GM19035 (cell line): ENCODE measurements at regions not wholly inside any gene's neighbourhood (a gene's known extent, or its start where the extent isn't known, plus 50 kb on each side); places are given as distances from the start of the nearest gene placed in this dataset.
"Not testable (repeated sequence)": the region's sequence is repeated elsewhere in the genome, so short reads cannot be mapped to it uniquely, and the experiment has no call there.

Source experiments
- ATAC-seq: cut with Tn5 transposase; IDR thresholded peaks from one replicate; pipeline ENCODE4 v1.9.1; 2021; ENCODE audit not compliant: unreplicated experiment

DNA sequence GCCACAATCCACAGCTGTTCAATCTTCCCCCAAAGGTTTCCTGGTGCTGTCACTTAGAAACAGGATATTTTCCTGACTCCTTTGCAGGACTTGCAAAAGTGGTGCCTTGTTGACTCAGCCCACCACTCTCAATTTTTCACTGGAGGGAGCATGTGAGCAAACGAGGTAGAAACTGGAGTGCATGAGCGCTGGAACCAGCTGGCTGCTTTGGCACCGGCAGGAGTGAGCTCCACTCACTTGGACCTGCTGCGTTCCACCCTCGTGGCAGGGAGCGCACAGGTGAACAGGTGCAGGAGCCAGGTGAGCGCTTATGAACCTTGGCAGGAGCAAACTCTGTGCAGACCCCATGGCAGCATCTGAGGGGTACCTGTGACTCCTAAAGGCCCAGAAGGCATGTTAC lies 364.1 kb upstream of the RORB start:
- ATAC-seq = no peak

DNA sequence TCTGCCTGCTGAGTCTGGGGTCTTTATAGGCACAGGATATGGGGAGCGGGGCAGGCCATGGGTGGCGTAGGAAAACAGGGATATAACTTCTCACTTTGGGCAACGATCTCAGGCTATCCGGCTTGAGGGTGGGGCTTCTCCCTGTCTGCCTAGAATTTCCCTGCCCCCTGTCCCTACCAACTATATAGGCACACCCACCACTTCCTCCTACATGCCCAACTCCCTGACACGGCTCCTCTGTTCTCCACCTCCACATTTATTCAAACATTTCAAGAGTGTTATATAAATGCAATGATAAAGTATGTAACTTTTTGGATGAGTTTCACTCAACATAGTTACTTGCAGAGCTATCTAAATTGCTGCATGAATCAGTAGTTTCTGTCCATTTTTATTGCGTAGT lies 363.2 kb upstream of the RORB start:
- no peak for ATAC-seq

DNA sequence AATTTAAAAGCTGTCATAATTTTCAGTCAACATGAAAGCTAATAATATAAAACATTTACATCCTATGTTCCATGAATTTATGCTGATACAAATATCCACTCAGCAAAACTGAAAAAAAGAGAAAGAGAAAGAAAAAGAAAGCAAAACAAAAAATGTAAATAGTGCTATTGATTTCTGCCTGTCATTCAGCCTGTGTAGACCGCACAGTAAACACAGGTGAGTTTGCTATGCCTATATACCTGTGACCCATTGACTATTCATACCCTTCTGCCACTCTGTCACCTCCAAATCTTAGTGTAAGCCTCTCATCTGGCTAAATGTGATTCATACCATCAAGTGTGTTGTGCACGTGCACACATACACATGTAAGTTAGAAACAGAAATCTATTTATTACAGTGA lies 359.0 kb upstream of the RORB start:
- ATAC-seq = no peak

DNA sequence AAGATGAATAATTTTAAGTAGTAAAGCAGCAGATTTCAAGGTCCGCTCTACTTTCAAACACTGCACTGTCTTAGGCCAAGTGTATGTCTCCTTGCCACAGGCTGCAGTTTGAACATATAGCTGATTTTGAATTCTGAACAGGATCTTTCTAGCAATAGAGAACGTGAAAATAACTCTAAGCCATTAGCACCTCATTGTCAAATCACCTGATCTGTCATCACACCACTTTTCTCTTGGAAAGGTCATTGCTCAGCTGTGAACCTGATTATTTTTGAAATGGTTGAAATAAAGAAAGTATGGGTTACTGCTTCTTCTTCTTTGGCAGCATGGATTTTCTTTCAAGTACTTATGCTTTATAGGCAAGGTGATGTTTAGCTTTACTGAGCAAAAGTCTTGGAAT lies 357.0 kb upstream of the RORB start:
- ATAC-seq = no peak

DNA sequence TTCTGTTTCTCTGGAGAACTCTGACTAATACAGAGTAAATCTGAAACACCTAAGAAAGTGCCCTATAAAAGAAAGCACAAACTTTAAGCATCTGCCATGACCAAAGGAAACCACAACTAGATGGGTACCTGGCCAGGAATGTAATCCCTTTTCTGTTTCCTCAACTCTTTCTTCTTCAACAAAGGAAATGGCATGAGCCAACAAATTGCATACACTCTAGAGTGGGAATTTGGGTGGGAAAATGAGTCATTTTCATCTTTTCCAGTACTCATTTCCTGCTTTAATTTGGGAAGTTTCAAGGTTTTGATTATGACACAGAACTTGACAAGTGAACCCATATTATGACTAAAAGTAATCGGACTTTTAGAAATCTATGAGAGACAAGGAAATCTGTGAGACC lies 349.2 kb upstream of the RORB start:
- ATAC-seq = no peak

DNA sequence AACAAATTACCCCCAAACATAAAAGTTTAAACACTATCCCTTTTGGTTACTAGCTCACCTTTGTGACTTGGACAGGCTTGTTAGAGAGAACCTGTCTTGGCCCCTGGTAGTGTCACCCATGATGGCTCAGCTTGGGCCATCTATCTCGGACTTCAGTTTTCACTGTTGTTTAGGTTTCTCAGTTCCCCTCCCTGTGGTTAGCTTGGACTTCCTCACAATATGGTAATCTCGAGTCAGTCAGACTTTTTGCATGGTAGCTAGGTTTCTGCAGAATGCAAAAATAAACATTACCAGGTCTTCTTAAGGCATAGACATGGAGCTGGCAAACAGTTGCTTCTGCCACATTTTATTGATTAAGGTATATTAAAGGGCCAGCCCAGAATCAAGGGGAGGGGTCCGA lies 324.3 kb upstream of the RORB start:
- ATAC-seq = peak; percentile 98

DNA sequence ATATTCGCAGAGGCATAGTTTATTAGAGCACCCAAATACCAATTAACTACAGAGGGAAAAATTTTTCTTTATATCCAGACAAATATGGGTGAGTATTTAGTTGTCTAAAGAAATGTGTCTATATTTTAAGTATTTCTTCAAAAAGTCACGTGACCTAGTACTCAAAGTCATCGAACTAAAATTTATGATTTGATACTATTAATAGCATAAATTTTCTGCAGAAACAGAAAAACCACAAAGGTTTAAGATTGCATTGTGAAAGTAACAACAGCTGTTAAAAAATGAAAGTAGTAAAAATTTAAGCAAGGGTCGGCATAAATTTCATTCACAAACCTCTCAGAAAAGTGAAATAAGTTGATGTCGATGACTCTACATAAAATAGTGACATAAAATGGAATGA lies 323.9 kb upstream of the RORB start:
- ATAC-seq = no peak

DNA sequence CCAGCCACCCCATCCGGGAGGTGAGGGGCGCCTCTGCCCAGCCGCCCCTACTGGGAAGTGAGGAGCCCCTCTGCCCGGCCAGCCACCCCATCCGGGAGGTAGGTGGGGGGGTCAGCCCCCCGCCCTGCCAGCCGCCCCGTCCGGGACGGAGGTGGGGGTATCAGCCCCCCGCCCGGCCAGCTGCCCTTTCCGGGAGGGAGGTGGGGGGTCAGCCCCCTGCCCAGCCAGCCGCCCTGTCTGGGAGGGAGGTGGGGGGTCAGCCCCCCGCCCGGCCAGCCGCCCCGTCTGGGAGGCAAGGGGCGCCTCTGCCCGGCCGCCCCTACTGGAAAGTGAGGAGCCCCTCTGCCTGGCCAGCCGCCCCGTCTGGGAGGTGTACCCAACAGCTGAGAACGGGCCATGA lies 299.4 kb upstream of the RORB start:
- not testable (repeated sequence) for ATAC-seq

DNA sequence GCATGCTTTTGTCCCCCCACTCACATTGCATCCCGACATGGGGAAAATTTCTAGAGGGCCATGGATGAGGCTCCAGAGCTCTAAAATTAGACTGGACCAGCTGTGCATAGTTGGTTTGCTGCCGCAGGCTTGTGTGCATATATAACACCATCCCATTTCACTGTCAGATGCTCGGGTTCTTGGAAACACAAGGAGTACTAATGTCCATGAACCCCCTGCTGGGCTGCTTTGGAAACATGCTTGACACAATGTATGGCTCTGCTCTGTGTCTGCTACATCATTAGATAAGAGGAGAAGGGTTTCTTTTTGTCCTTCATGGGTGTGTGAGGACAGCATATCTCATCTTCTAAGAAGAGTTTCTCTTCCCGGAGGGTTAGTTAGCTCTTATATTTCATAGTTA lies 292.1 kb upstream of the RORB start:
- no peak for ATAC-seq

DNA sequence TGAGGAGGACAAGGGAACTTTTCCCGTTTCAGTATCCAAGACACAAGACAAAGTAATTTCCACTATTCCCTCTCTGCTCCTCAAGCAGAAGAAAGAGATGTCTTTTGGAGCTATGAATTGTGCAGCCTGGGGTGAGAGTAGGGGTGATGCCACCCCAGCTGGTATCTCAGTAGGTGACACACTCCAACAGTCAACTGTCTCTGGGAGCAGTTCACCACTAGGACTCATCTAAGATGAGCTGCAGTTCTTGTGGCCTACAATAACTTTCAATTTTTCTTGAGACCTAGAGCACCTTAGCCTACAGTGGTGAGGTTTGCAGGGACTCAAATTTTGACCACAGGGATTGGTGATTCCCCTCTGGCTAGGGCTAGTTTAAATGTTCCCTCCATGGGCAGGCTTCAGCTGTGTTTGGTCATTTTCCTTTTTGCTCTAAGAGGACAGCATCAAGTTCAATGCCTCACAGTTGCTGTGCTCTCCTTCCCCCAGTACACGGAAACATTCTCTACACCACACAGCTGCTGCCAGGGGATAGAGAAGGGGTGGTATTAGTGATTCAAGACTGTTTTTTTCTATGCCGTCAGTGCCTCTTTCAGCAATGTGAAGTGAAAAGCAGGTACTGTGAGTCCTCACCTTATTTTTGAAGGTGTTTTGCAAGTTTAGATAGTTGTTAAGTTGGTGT lies 278.6 kb upstream of the RORB start:
- ATAC-seq = no peak

DNA sequence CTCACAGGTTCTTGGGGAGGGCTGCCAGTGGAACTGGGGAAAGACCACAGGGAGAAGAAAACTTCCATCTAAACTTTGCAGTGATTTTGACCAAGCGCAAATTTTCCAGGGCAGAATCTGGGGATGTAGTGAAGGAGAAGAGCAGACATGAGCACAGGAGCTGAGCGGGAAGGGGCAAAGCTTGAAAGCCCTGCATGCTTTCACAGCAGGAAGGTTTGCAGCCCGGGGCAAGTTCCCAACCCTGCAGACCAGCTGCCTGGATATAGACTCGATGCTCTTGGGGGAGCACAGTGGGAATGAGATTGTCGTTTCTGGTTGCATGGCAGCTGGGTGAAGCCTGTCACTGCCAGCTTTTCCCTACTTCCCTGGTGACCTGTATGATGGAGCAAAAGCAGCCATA lies 276.8 kb upstream of the RORB start:
- no peak for ATAC-seq

DNA sequence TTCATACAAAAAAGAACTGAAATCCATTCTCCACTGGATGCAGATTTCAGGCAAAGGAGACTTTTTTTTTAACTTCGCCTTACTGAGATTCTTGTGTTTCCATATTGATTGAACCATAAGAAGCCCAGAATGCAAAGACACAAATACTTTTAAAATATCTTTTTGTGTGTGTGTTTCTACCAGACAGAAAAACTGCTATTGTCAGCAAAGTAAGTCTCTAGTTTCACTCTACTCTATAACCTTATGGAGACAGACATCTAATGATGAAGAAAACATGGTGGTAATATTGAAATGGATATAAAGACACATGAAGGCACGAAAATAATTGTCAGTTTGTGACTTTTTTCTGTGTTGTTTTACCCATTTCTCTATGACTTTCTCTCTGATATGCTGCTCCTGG lies 260.3 kb upstream of the RORB start:
- ATAC-seq = no peak

DNA sequence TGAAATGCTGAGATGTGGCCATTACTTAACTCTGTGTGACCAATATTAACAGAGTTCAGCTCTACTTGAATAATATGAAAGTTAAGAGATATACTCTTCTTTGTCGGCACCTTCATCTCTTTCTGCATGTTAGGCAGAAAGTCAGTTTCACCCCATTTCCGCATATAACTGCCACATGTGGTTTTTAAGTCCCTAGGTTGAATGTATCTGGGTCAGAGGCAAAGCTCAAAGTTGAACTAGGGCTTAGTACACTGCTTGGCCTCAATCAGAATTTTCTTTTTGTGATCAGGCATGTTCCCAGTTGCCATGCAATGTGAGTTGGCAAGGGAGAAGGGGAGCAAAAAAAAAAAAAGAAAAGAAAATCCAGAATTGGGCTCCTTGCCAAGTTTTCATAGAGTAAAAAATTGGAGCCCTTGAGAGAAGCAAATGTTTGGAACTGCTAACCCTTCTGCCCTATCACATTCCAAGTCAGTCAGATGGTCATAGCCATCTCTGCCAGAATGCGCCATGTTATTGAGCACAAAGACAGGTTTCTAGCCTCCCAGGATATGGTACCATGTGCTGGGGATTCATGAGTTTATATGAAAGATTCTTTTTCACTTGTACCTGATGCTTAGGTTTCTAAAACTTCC lies 251.2 kb upstream of the RORB start:
- no peak for ATAC-seq

DNA sequence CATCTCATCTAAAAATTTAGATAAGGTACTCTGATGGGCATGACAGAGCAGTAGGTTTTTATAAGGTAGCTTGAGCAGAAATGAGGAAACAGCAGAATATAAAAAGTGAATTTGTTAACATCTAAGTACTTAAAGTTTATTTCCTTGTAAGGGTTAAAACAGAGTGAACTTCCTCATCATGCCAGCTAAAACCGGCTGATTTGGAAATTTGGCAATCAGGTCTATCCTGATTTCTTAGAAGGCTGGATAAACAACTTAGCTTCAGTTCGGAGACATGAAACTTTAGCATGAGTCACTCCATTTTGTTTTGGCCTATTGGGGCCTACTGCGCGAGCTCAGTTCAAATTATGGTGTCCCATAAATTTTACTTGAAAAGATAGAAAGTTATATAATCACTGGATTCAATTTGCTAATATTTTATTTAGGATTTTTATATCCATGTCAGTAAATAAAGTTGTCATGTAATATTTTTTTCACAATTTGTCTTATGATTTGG lies 241.6 kb upstream of the RORB start:
- ATAC-seq = no peak

DNA sequence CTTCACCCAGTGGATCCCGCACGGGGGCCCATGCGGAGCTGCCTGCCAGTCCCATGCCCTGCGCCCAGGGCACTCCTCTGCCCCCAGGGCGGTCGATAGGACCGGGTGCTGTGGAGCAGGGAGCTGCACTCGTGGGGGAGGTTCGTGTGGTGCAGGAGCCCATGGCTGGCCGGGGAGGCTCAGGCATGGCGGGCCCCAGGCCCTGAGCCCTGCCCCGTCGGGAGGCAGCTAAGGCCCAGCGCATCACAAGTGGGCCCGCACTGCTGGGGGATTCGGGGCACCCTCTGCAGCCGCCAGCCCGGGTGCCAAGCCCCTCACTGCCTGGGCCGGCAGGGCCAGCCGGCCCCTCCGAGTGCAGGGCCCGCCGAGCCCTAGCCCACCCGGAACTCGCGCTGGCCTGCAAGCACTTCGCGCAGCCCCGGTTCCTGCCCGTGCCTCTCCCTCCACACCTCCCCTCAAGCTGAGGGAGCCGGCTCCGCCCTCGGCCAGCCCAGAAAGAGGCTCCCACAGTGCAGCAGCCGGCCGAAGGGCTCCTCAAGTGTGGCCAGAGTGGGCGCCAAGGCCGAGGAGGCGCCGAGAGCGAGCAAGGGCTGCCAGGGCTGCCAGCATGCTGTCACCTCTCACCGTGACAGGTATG lies 221.1 kb upstream of the RORB start:
- ATAC-seq = no peak

DNA sequence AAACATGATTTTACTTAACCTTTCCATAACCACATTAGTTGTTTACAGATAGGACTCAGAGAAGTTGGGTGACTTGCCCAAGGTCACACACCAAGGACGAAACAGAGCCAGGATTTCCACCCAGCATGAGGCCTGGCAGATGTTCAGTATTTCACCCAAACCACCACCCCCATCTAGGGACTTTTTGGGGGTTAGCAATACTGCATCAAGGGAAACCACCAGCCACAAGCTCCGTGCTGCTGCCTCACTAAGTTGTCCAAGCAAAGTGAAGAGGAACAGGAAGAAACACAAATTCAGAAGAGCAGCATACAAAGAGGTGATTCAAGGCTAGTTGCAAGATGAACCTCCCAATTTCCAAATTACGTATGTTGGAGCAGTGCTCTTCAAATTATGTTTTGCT lies 219.6 kb upstream of the RORB start:
- peak; percentile 94 for ATAC-seq

DNA sequence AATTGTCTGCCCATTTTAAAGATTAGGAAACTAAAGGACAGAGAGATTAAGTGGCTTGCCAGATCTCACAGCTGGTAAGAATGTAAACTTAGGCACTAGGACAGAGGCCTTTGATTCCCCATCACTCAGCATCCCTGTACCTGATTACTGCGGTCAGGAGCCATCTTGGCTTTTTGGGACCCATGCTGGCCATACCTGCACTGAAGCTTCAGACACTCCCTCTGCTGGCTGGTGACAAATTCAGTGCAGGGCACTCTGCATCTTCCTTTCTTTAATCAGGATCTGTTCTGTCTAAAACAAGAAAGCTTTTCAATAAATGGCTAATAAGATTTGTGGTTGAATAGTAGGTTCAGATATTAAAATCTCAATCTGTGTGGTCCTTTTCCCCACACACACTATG lies 215.5 kb upstream of the RORB start:
- ATAC-seq = no peak

DNA sequence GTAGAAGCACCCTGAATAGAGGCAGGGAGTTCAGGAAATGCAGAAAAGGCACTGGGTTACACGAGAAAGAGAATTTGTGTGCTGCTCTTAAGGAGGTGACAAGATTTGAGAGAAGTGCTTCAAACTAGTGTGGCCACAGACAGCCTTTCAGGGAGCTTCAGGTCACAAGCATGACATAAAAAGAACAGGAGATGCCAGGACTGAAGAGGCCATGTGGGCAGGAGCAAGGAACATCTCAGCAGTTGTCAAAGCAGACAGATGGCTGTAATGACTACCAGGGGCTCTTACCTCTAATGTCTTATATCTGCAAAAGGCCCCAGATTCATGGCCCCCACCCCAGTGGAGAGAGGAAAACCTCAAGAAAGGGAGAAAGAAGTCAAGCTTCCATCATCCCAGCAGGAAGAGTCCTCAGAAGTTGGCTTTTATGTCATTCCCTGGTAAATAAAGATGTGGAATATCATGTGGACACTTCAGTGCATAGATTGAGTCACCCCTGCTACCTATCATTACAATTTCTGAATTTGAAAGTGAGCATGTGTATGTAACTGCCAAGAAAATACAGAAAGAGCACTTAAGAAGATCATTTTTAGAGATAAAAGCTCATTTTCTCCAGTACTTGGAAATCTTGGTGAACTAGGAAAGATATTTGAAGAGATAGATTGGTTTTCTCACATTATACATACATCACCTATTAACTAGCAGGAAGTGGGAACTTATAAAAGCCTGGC lies 214.4 kb upstream of the RORB start:
- no peak for ATAC-seq

DNA sequence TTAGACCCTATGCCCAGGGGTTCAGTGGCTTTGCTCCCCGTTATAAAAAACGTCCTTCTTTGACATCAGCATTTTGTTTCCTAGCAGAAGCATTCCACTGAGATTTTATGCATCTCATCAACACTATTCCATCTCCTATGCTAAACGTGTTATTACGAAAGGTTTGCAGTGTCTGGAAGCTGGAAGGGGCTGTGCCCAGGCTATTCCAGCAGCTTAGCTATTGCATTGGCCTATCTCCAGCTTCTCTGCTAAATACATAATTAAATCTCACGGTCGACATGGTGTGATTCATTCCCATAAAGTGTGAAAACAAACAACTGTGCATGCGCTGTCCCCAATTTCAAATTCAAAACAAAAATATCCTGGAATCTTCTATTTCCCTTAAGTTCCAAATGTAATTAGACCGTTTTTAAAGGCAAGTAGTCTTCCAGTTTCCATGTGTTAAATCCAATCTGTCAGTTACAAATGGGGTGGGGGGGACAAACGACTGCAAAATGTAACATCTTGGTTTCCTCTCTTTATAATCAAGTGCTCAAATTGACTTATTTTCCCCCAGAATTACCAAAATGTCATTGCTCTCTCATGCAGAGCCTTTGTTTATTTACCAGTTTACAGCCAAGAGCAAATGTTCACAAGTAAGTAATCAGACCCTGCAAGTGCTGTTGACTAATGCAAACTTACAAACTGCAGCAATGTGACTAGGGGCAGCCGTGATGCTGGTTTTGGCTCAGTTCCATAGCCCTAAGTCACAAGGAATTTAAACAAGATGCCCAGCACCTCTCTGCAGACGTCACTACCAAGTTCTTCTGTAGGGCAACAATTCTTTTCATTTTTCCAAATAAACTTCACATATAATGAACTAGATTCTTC lies 212.3 kb upstream of the RORB start:
- no peak for ATAC-seq

DNA sequence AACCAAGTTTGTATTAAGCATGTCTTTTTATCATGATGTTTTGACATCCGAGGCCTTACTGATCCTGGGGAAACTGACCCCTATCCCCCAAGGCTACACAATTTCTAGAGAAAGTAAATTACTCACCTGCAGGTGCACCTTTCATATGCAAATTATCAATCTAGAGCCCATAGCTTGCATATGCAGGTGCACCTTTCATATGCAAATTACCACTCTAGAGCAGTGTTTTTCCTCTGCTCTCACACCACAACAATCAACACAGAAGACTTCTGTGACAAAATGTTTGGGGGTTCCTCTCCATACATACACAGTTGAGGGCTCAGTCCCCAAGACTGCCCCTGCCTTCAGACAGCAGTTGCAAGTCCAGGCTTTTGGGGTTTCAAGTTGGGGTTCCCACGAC lies 203.7 kb upstream of the RORB start:
- ATAC-seq = no peak

DNA sequence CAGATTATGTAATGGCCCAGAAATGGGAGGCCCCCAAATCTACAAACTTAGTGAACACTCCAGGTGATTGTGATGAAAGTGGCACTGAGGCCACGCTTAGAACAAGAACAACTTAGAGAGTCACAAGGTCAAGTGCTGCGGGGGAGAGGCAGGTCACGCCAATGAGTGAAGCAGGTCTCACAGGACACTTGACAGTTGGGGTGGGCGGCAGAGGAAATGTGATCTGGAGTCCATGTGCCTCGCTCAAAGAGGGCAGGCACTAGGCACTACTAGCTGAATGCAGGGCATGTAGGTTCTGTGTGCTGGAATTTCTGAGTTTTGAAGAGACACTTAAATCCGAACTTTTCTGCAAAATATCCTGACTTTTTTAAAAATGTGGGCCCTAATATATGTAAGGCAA lies 193.2 kb upstream of the RORB start:
- no peak for ATAC-seq
